ENCODE measurements at regions not wholly inside any gene's neighbourhood (a gene's known extent, or its start where the extent isn't known, plus 50 kb on each side); places are given as distances from the start of the nearest gene placed in this dataset.

DNA sequence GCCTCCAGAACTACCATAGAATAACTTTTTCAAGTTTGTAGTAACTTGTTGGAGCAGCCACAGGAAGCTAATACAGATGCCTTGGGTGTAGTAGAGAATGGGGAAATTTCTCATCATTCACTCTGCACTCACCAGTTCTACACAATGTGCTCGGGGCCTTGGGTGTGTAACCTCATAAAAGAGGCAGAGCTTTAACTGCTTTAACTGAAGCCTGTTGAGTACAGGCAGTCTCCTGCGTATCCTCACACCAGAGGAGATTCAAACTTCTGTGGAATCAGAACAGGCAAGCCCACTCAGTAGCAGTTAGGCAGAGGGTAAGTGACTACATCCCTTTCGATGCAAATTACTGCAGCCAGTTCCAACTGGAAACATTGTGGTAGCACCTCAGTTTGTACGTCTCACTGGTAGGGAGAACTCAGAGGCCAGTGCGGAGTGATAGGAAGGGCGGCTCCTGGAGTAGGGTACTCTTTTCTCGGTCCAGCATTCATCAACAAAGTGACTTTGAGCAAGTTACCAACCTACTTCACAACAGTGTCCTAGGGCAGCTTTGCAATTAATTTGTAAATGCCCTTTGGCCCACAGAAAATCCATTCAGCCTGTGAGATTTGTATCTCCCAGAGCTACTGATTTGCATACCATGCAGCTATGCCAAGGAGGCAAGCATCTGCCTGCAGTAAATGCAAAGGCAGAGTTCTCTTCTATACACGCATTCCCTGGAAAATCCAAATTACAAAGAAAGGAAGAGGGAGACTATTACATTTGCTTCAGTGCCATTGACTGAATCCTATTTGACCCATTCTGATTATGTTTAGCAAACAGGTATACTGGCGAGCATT, 904.3 kb downstream of the DIAPH3 start:
- TF ChIP-seq, protein P1, sequence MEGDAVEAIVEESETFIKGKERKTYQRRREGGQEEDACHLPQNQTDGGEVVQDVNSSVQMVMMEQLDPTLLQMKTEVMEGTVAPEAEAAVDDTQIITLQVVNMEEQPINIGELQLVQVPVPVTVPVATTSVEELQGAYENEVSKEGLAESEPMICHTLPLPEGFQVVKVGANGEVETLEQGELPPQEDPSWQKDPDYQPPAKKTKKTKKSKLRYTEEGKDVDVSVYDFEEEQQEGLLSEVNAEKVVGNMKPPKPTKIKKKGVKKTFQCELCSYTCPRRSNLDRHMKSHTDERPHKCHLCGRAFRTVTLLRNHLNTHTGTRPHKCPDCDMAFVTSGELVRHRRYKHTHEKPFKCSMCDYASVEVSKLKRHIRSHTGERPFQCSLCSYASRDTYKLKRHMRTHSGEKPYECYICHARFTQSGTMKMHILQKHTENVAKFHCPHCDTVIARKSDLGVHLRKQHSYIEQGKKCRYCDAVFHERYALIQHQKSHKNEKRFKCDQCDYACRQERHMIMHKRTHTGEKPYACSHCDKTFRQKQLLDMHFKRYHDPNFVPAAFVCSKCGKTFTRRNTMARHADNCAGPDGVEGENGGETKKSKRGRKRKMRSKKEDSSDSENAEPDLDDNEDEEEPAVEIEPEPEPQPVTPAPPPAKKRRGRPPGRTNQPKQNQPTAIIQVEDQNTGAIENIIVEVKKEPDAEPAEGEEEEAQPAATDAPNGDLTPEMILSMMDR (IDR thresholded peaks at IDR 0.05; ENCODE audit: low read depth, low read length, poor library complexity, severe bottlenecking) = no peak
- TF ChIP-seq EZH2phosphoT487 (IDR thresholded peaks at IDR 0.05; ENCODE audit: borderline replicate concordance, low read length) = no peak

Data from DOHH2 (cell line).